ENCODE measurements at regions not wholly inside any gene's neighbourhood (a gene's known extent, or its start where the extent isn't known, plus 50 kb on each side); places are given as distances from the start of the nearest gene placed in this dataset.
"Not testable (repeated sequence)": the region's sequence is repeated elsewhere in the genome, so short reads cannot be mapped to it uniquely, and the experiment has no call there.

DNA sequence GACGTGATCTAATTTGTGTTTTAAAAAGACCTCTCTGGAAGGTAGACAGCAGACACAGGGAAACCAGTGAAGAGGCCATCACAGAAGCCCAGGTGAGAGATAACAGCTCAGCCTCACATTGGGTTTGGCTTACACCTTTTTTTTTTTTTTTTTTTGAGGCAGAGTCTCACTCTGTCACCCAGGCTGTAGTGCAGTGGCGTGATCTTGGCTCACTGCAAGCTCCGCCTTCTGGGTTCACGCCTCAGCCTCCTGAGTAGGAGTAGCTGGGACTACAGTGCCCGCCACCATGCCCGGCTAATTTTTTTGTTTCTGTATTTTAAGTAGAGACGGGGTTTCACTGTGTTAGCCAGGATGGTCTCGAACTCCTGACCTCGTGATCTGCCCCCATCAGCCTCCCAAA lies 412.3 kb downstream of the KCNRG start:
- not testable (repeated sequence) for TF ChIP-seq EZH2phosphoT487 (IDR thresholded peaks at IDR 0.05; ENCODE audit: insufficient read depth, low read depth); EZH2 (IDR thresholded peaks at IDR 0.05; ENCODE audit: insufficient read depth, poor library complexity, severe bottlenecking)

All from GM23248 (cell line).